HG02840 (cell line): ENCODE measurements at regions not wholly inside any gene's neighbourhood (a gene's known extent, or its start where the extent isn't known, plus 50 kb on each side); places are given as distances from the start of the nearest gene placed in this dataset.
"Not testable (repeated sequence)": the region's sequence is repeated elsewhere in the genome, so short reads cannot be mapped to it uniquely, and the experiment has no call there.

Source experiments
- ATAC-seq: cut with Tn5 transposase; IDR thresholded peaks from one replicate; pipeline ENCODE4 v1.9.1; 2021; ENCODE audit warnings: mild to moderate bottlenecking, moderate library complexity, moderate number of reproducible peaks; ENCODE audit not compliant: unreplicated experiment, low FRiP score

GRCh38 chr3:81080608-81081007, 680.8 kb downstream of the GBE1 start:
- ATAC-seq = no peak

GRCh38 chr3:81072591-81072990, 688.9 kb downstream of the GBE1 start:
- ATAC-seq = no peak

- ATAC-seq = no peak
These were observed 692.9 kb downstream of the GBE1 start for GRCh38 chr3:81068546-81068945.

- ATAC-seq = no peak
These were observed 697.5 kb downstream of the GBE1 start for GRCh38 chr3:81063896-81064295.

DNA sequence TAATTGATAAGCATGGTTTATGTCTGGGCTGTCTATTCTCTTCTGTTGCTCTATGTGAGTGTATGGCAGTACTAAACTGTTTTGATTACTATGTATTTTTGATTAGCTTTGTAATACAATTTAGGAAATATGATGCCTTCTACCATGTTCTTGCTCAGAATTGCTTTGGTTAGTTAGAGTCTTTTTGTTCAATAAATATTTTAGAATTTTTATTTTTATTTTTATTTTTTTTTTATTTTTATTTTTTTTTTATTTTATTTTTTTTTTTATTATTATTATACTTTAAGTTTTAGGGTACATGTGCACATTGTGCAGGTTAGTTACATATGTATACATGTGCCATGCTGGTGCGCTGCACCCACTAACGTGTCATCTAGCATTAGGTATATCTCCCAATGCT, 710.3 kb downstream of the GBE1 start:
- not testable (repeated sequence) for ATAC-seq

DNA sequence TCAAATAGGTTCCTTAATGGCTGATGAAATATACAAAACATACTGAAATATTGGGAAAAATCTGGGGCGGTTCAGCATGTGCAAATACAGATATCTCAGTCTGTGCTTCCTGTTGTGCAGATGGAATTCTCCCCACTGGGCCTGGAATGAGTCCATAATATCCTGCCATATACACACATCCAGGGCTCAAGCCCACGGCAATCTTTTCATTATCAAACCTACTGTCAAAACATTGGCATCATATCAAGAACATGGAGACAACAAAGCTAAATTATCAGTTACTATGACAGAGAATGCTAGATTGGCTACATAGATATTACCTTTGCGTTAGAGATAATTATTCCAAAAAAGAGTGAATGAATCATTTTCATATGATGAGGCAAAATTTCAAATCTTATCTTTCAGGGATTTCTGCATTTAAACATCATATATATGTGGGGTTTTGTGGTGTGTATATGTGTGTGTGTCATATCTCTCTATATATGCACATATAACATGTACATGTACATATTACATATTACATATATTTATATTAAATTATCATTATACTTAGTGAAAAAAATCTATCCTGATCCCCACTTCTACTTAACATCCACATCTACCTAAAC, 713.3 kb downstream of the GBE1 start:
- ATAC-seq = no peak

DNA sequence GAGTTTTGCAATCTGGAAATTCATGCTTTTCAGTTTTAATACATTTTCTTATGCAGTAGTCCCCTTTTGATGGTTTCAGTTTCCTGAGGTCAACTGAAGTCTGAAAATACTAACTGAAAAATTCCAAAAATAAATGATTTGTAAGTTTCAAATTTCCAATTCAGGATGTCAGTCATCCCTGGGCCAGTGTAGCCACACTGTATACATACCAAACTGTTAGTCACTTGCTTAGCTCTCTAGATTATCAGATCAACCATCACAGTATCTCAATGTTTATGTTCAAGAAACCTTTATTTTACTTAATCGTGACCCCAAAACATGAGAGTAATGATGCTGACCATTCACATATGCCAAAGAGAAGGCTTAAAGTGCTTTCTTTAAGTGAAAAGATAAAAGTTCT, 715.5 kb downstream of the GBE1 start:
- ATAC-seq = no peak

GRCh38 chr3:81045246-81045645, 716.2 kb downstream of the GBE1 start:
- ATAC-seq = no peak

DNA sequence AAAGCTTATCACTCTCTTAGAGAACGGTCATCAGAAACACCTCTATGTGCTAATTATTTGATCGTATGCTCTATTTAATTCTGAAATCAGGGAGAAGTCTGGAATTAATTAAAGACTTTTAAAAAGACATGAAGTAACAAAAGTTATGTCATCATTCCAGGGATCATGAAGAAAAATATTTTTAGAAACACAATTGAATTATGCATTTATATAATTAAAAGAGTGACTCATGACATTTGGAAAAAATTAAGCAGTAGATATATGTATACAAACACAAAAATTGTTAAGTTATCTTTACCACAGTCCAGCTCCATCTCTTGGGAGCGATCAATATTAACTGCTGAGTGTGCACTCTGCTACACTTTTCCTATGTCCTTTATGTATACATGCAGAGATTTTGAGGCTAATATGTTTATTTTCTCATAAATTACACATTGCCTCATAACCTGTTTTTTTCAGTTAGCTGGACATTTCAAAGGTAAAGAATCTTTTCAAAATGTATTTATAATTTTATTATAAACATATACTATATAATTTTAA, 717.7 kb downstream of the GBE1 start:
- ATAC-seq = no peak

GRCh38 chr3:81043009-81043408, 718.4 kb downstream of the GBE1 start:
- no peak for ATAC-seq

- ATAC-seq = no peak
These were observed 720.1 kb downstream of the GBE1 start for GRCh38 chr3:81041331-81041730.

- no peak for ATAC-seq
These were observed 721.3 kb downstream of the GBE1 start for GRCh38 chr3:81040107-81040506.

- ATAC-seq = no peak
These were observed 727.8 kb downstream of the GBE1 start for GRCh38 chr3:81033684-81034083.

- no peak for ATAC-seq
These were observed 728.3 kb downstream of the GBE1 start for GRCh38 chr3:81033185-81033584.

- no peak for ATAC-seq
These were observed 731.6 kb downstream of the GBE1 start for GRCh38 chr3:81029861-81030260.

DNA sequence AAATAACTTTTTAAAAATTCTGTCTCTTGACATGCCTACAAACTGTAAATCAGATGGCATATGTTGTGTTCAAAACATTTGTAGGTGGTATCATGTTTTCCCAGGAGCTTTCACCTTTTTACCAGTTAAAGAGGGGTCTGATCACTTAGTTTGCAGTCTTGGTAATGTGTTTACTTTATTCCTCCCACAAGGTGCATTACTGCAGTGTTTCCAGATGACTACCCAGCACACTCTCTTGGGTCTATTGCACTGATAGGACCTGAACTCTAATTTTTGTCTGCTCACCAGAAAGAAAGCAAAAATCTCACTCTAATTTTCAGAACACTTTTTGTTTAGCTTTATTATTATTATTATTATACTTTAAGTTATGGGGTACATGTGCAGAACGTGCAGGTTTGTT, 734.1 kb downstream of the GBE1 start:
- no peak for ATAC-seq

- ATAC-seq = no peak
These were observed 736.9 kb downstream of the GBE1 start for GRCh38 chr3:81024560-81024959.

DNA sequence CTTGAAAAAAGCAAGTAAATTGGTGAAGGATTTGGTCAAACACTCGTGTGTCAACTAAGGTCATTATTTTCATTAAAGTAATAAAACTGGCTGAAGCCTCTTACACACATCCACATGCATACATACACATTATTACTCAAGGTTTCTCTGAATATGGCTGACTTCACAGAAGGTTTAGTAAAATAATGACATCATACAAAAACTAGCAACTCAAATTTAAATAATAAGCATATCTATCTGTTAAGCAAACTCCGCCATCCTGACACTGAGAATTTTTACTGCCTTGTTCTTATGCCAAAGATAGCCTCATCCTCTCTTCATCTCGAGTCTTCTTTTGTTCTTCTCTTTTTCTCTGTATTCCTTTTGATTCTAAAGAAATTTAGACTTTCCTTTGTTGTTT, 739.1 kb downstream of the GBE1 start:
- no peak for ATAC-seq

GRCh38 chr3:81013360-81013759, 748.1 kb downstream of the GBE1 start:
- ATAC-seq = no peak

- no peak for ATAC-seq
These were observed 755.5 kb downstream of the GBE1 start for GRCh38 chr3:81005992-81006391.

DNA sequence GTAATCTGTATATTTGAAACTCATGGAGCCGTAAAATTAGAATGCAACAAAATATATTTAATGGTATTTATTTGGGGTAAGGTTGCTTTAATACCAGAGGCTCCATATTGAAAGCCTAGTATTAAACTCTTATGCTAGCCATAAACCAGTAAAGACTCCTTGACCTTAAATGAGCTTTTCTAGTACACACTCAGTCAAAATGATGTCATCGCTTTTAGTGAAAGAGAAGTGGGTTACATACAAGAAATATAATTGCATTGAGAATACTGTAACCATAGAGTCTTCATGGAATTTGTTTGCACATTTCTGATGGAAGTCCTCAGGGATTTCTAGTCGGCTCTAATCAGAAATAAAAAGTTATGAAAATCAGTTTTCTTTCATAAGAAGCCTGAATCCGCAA, 757.6 kb downstream of the GBE1 start:
- no peak for ATAC-seq

GRCh38 chr3:81003008-81003645, 758.3 kb downstream of the GBE1 start:
- ATAC-seq = no peak
